ENCODE measurements at regions not wholly inside any gene's neighbourhood (a gene's known extent, or its start where the extent isn't known, plus 50 kb on each side); places are given as distances from the start of the nearest gene placed in this dataset.

DNA sequence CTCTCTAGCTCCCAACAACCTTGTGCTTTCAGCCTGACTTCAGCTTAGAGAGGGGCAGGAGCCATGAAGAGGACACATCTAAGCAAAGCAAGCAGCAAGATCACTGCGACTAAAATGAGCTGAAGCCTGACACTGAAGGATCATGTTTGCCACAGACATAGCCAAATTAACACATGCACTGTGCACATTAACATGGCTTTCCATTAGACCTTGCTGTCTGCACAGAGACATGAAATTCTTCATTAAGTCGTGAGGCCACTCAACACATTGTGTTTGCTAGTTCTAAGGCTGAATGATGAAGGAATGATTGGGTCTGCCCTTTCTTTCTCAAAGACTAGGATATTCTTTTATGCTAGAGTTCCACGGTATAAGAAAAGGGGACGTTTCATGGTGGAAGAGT, 558.3 kb upstream of the PSMD7 start:
- H3K4me1 ChIP-seq (ENCODE audit: control insufficient read depth, insufficient read depth, low read length), result no peaks in the 10 kb centered on the region
- H3K36me3 ChIP-seq (ENCODE audit: control insufficient read depth, insufficient read depth, low read length), result no peaks in the 10 kb centered on the region
- ATAC-seq, result no peak
- TF ChIP-seq TCF7L2 (IDR thresholded peaks at IDR 0.05; ENCODE audit: low read depth, low read length) (no peak), POLR2AphosphoS5 (IDR thresholded peaks at IDR 0.05; ENCODE audit: low read depth, low read length) (no peak), REST (IDR thresholded peaks at IDR 0.05; ENCODE audit: insufficient read depth in 1 of 2, low read depth in 2 of 2, low read length in 1 of 2) (no peak), SIN3A (IDR thresholded peaks at IDR 0.05; ENCODE audit: borderline replicate concordance, insufficient read depth, low read depth, low read length) (no peak)
- TF ChIP-seq, protein P1, sequence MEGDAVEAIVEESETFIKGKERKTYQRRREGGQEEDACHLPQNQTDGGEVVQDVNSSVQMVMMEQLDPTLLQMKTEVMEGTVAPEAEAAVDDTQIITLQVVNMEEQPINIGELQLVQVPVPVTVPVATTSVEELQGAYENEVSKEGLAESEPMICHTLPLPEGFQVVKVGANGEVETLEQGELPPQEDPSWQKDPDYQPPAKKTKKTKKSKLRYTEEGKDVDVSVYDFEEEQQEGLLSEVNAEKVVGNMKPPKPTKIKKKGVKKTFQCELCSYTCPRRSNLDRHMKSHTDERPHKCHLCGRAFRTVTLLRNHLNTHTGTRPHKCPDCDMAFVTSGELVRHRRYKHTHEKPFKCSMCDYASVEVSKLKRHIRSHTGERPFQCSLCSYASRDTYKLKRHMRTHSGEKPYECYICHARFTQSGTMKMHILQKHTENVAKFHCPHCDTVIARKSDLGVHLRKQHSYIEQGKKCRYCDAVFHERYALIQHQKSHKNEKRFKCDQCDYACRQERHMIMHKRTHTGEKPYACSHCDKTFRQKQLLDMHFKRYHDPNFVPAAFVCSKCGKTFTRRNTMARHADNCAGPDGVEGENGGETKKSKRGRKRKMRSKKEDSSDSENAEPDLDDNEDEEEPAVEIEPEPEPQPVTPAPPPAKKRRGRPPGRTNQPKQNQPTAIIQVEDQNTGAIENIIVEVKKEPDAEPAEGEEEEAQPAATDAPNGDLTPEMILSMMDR (IDR thresholded peaks at IDR 0.05), result no peak
- no peak for DNase-seq (ENCODE audit: low read depth, low spot score)
- in situ Hi-C loops (cut with HindIII; ENCODE audit: low pct_unique_long_range_greater_than_20kb, low sequenced_read_pairs) (no loop called here), intact Hi-C loops (cut with micrococcal nuclease; ENCODE audit: unreplicated experiment) (no loop called here)
- ChIA-PET CTCF (no interaction called here), POLR2A (no interaction called here)
- no TSS peak for BruUV-seq (replicated peaks)
- no peak overlapping the region for H3K27ac ChIP-seq (ENCODE audit: low read length)
- no peaks in the 10 kb centered on the region for H3K27me3 ChIP-seq (ENCODE audit: control insufficient read depth, insufficient read depth, low read length)
- H3K4me3 ChIP-seq (ENCODE audit: low read depth in 2 of 2, low read length in 2 of 2), result no peak overlapping the region
- H3K9me3 ChIP-seq (ENCODE audit: control insufficient read depth, insufficient read depth, low read depth, low read length), result no peaks in the 10 kb centered on the region

- Histone ChIP-seq H3K9me3 (ENCODE audit: control insufficient read depth, insufficient read depth, low read depth, low read length) (no peaks in the 10 kb centered on the region), H3K27ac (ENCODE audit: low read length) (no peak overlapping the region), H3K4me3 (ENCODE audit: low read depth in 2 of 2, low read length in 2 of 2) (no peak overlapping the region), H3K36me3 (ENCODE audit: control insufficient read depth, insufficient read depth, low read length) (no peaks in the 10 kb centered on the region), H3K27me3 (ENCODE audit: control insufficient read depth, insufficient read depth, low read length) (no peaks in the 10 kb centered on the region), H3K4me1 (ENCODE audit: control insufficient read depth, insufficient read depth, low read length) (no peaks in the 10 kb centered on the region)
- intact Hi-C loops (cut with micrococcal nuclease; ENCODE audit: unreplicated experiment), result no loop called here
- ATAC-seq (no peak), DNase-seq (ENCODE audit: low read depth, low spot score) (no peak)
- TF ChIP-seq TCF7L2 (IDR thresholded peaks at IDR 0.05; ENCODE audit: low read depth, low read length) (no peak), REST (IDR thresholded peaks at IDR 0.05; ENCODE audit: insufficient read depth in 1 of 2, low read depth in 2 of 2, low read length in 1 of 2) (no peak), POLR2AphosphoS5 (IDR thresholded peaks at IDR 0.05; ENCODE audit: low read depth, low read length) (no peak), SIN3A (IDR thresholded peaks at IDR 0.05; ENCODE audit: borderline replicate concordance, insufficient read depth, low read depth, low read length) (no peak)
- TF ChIP-seq, protein P1 (IDR thresholded peaks at IDR 0.05), result no peak
- ChIA-PET POLR2A (no interaction called here), CTCF (no interaction called here)
- in situ Hi-C loops (cut with HindIII; ENCODE audit: low pct_unique_long_range_greater_than_20kb, low sequenced_read_pairs), result no loop called here
- BruUV-seq (replicated peaks), result no TSS peak
Measured at GRCh38 chr16:73737637-73738036, 559.0 kb upstream of the PSMD7 start.

Data from Panc1 (cell line).